Thyroid gland (tissue), 4 donors: ENCODE measurements at regions not wholly inside any gene's neighbourhood (a gene's known extent, or its start where the extent isn't known, plus 50 kb on each side); places are given as distances from the start of the nearest gene placed in this dataset.
A peak's percentile ranks its signal among the peaks of the same experiment; 100 is the strongest.

Source experiments
- DNase-seq, 2 donors: peaks; one replicate each; pipeline ENCODE4 v3.0.0-alpha.2; 2019
- H3K27ac ChIP-seq, 3 donors: fragments of 200-600 bp; sonication (generic); 1 replicate in 2 of 3; 2 replicates in 1 of 3; pipeline ENCODE4 v1.5.1; 2016 to 2019; ENCODE audit warnings: mild to moderate bottlenecking in 1 of 3, moderate library complexity in 1 of 3
- H3K27me3 ChIP-seq: fragments of 200-600 bp; sonication (generic); one replicate; pipeline ENCODE4 v1.5.1; 2019
- H3K36me3 ChIP-seq, 2 donors: fragments of 200-600 bp; sonication (generic); one replicate each; pipeline ENCODE4 v1.5.1; 2016 to 2019
- H3K4me1 ChIP-seq, 2 donors: fragments of 200-600 bp; sonication (generic); one replicate each; pipeline ENCODE4 v1.5.1; 2017 to 2019
- H3K4me3 ChIP-seq, 3 donors: fragments of 200-600 bp; sonication (generic); replicated peaks in 1 of 3; 1 replicate in 2 of 3; 2 replicates in 1 of 3; pipeline ENCODE4 v1.5.1; 2016; ENCODE audit warnings: mild to moderate bottlenecking in 1 of 3
- H3K9me3 ChIP-seq: fragments of 200-600 bp; sonication (generic); one replicate; pipeline ENCODE4 v1.5.1; 2017
- CTCF ChIP-seq, 6 experiments: fragments of 200-600 bp in 3 of 6; fragments of 450-650 bp in 3 of 6; sonication (generic) in 3 of 6; IDR thresholded peaks; one replicate each; pipeline ENCODE4 v1.5.1; 2016 to 2019; ENCODE audit warnings: antibody characterized with exemption in 6 of 6, mild to moderate bottlenecking in 2 of 6, inconsistent platforms in 1 of 6, moderate library complexity in 1 of 6
- POLR2A ChIP-seq, 2 donors: fragments of 450-650 bp; IDR thresholded peaks; one replicate each; pipeline ENCODE4 v1.6.1; 2017; ENCODE audit warnings: antibody characterized with exemption in 2 of 2, mild to moderate bottlenecking in 2 of 2, moderate library complexity in 1 of 2
- WGBS, 2 donors: methylation state at CpG; one replicate each; pipeline ENCODE4 v1.1.5; 2017; 5-methylcytosine and 5-hydroxymethylcytosine counted together
- intact Hi-C: fragments of 100-400 bp; cut with DNase I; formaldehyde crosslinking; loops from one replicate; pipeline ENCODE4 v1.15.1; 2023

- Histone ChIP-seq H3K4me3 (no peak overlapping the region), H3K4me1 (peaks cover 3% of the 10 kb centered on the region in 2 donors), H3K9me3 (no peaks in the 10 kb centered on the region), H3K27ac (no peak overlapping the region), H3K36me3 (no peaks in the 10 kb centered on the region), H3K27me3 (no peaks in the 10 kb centered on the region)
- intact Hi-C loops: no loop called here
- no peak for TF ChIP-seq CTCF (IDR thresholded peaks at IDR 0.05)
- TF ChIP-seq POLR2A (IDR thresholded peaks at IDR 0.05): no peak
- DNase-seq: no peak
Observed at GRCh38 chr17:69874175-69874670, 200.8 kb upstream of the KCNJ16 start.

- no peaks in the 10 kb centered on the region for H3K9me3 ChIP-seq
- intact Hi-C loops: no loop called here
- no peaks in the 10 kb centered on the region for H3K36me3 ChIP-seq
- H3K4me1 ChIP-seq: peaks cover 0 to 3% of the 10 kb centered on the region in 2 donors
- no peaks in the 10 kb centered on the region for H3K27me3 ChIP-seq
- TF ChIP-seq POLR2A (IDR thresholded peaks at IDR 0.05): no peak
- no peak for TF ChIP-seq CTCF (IDR thresholded peaks at IDR 0.05)
- no peak for DNase-seq
- H3K27ac ChIP-seq: no peak overlapping the region
- no peak overlapping the region for H3K4me3 ChIP-seq
Observed at GRCh38 chr17:69876757-69877156, 198.3 kb upstream of the KCNJ16 start.

- intact Hi-C loops: no loop called here
- Histone ChIP-seq H3K27ac (no peak overlapping the region), H3K4me3 (no peak overlapping the region), H3K27me3 (no peaks in the 10 kb centered on the region), H3K36me3 (no peaks in the 10 kb centered on the region), H3K4me1 (peaks cover 5 to 11% of the 10 kb centered on the region in 2 donors), H3K9me3 (no peaks in the 10 kb centered on the region)
- 83 to 92% methylated on average over 2 of the region's 2 CpGs for WGBS, 2 donors
- no peak for TF ChIP-seq POLR2A (IDR thresholded peaks at IDR 0.05)
- TF ChIP-seq CTCF (IDR thresholded peaks at IDR 0.05): no peak
- DNase-seq: no peak
Observed at GRCh38 chr17:69878661-69879060, 196.4 kb upstream of the KCNJ16 start.

- DNase-seq: no peak
- no peaks in the 10 kb centered on the region for H3K9me3 ChIP-seq
- H3K27ac ChIP-seq: no peak overlapping the region
- no peaks in the 10 kb centered on the region for H3K27me3 ChIP-seq
- TF ChIP-seq CTCF (IDR thresholded peaks at IDR 0.05) (no peak), POLR2A (IDR thresholded peaks at IDR 0.05) (no peak)
- H3K4me3 ChIP-seq: no peak overlapping the region
- no peaks in the 10 kb centered on the region for H3K36me3 ChIP-seq
- intact Hi-C loops: no loop called here
- peaks cover 8 to 14% of the 10 kb centered on the region in 2 donors for H3K4me1 ChIP-seq
- 87 to 90% methylated on average over 1 of the region's 1 CpG for WGBS, 2 donors
Observed at GRCh38 chr17:69879576-69879975, 195.4 kb upstream of the KCNJ16 start.

GRCh38 chr17:69880591-69881112, 194.4 kb upstream of the KCNJ16 start:
- Histone ChIP-seq H3K27ac (no peak overlapping the region), H3K9me3 (no peaks in the 10 kb centered on the region), H3K4me1 (peaks cover 8 to 24% of the 10 kb centered on the region in 2 donors), H3K4me3 (no peak overlapping the region), H3K27me3 (no peaks in the 10 kb centered on the region), H3K36me3 (no peaks in the 10 kb centered on the region)
- WGBS, 2 donors: 91 to 92% methylated on average over 4 of the region's 4 CpGs
- TF ChIP-seq POLR2A (IDR thresholded peaks at IDR 0.05): no peak
- no peak for DNase-seq
- intact Hi-C loops: no loop called here

- peaks cover 8 to 27% of the 10 kb centered on the region in 2 donors for H3K4me1 ChIP-seq
- H3K4me3 ChIP-seq: no peak overlapping the region
- no peaks in the 10 kb centered on the region for H3K27me3 ChIP-seq
- DNase-seq: no peak
- peak overlapping the region in 1 of 3 donors; percentile 99 for H3K27ac ChIP-seq
- intact Hi-C loops: no loop called here
- 87 to 89% methylated on average over 2 of the region's 2 CpGs for WGBS, 2 donors
- no peaks in the 10 kb centered on the region for H3K9me3 ChIP-seq
- TF ChIP-seq CTCF (IDR thresholded peaks at IDR 0.05) (no peak), POLR2A (IDR thresholded peaks at IDR 0.05) (no peak)
- no peaks in the 10 kb centered on the region for H3K36me3 ChIP-seq
Observed at GRCh38 chr17:69882281-69882680, 192.7 kb upstream of the KCNJ16 start.
